ENCODE measurements at regions not wholly inside any gene's neighbourhood (a gene's known extent, or its start where the extent isn't known, plus 50 kb on each side); places are given as distances from the start of the nearest gene placed in this dataset.

- no peaks in the 10 kb centered on the region for H3K27me3 Mint-ChIP-seq (ENCODE audit: unreplicated experiment)
- peaks cover 18% of the 10 kb centered on the region for H3K4me1 Mint-ChIP-seq (ENCODE audit: unreplicated experiment)
- H3K9me3 Mint-ChIP-seq (ENCODE audit: unreplicated experiment): no peaks in the 10 kb centered on the region
- no peak overlapping the region for H3K4me3 Mint-ChIP-seq (ENCODE audit: unreplicated experiment)
- no peaks in the 10 kb centered on the region for H3K36me3 Mint-ChIP-seq (ENCODE audit: unreplicated experiment)
- TF ChIP-seq, protein P1, sequence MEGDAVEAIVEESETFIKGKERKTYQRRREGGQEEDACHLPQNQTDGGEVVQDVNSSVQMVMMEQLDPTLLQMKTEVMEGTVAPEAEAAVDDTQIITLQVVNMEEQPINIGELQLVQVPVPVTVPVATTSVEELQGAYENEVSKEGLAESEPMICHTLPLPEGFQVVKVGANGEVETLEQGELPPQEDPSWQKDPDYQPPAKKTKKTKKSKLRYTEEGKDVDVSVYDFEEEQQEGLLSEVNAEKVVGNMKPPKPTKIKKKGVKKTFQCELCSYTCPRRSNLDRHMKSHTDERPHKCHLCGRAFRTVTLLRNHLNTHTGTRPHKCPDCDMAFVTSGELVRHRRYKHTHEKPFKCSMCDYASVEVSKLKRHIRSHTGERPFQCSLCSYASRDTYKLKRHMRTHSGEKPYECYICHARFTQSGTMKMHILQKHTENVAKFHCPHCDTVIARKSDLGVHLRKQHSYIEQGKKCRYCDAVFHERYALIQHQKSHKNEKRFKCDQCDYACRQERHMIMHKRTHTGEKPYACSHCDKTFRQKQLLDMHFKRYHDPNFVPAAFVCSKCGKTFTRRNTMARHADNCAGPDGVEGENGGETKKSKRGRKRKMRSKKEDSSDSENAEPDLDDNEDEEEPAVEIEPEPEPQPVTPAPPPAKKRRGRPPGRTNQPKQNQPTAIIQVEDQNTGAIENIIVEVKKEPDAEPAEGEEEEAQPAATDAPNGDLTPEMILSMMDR (IDR thresholded peaks at IDR 0.05): no peak
- H3K27ac Mint-ChIP-seq (ENCODE audit: unreplicated experiment): no peak overlapping the region
- DNase-seq (ENCODE audit: extremely low spot score, unreplicated experiment): no peak
Observed at GRCh38 chr2:133661392-133661791, 93.1 kb upstream of the NCKAP5 start.

DNA sequence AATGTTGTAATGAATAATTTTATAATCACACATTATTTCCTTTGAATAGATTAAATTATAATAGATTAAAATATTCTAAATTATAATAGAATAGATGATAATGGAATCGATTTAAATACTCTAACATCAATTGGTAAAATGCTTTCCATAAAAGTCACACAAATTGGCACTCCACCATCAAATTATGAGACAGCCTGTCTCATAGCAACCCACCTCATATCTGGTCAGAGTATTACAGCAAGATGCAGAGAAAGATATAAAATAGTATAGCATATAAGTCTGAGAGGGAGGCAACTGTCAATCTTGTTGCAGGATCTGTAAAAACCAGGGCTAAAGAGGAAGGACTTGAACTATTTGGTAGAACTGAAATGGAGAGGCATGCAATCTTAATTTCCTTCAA is 98.4 kb upstream of the NCKAP5 start:
- no peaks in the 10 kb centered on the region for H3K4me1 Mint-ChIP-seq (ENCODE audit: unreplicated experiment)
- DNase-seq (ENCODE audit: extremely low spot score, unreplicated experiment): no peak
- no peak overlapping the region for H3K4me3 Mint-ChIP-seq (ENCODE audit: unreplicated experiment)
- no peaks in the 10 kb centered on the region for H3K27me3 Mint-ChIP-seq (ENCODE audit: unreplicated experiment)
- peaks cover 2% of the 10 kb centered on the region for H3K36me3 Mint-ChIP-seq (ENCODE audit: unreplicated experiment)
- H3K9me3 Mint-ChIP-seq (ENCODE audit: unreplicated experiment): peaks cover 13% of the 10 kb centered on the region
- TF ChIP-seq, protein P1 (IDR thresholded peaks at IDR 0.05): no peak
- no peak overlapping the region for H3K27ac Mint-ChIP-seq (ENCODE audit: unreplicated experiment)

- Mint-ChIP-seq H3K27me3 (ENCODE audit: unreplicated experiment) (no peaks in the 10 kb centered on the region), H3K4me3 (ENCODE audit: unreplicated experiment) (no peak overlapping the region), H3K27ac (ENCODE audit: unreplicated experiment) (no peak overlapping the region), H3K4me1 (ENCODE audit: unreplicated experiment) (peaks cover 2% of the 10 kb centered on the region), H3K9me3 (ENCODE audit: unreplicated experiment) (peaks cover 13% of the 10 kb centered on the region), H3K36me3 (ENCODE audit: unreplicated experiment) (peaks cover 2% of the 10 kb centered on the region)
- DNase-seq (ENCODE audit: extremely low spot score, unreplicated experiment): no peak
- TF ChIP-seq, protein P1 (IDR thresholded peaks at IDR 0.05): no peak
Observed at GRCh38 chr2:133667085-133667484, 98.8 kb upstream of the NCKAP5 start.

DNA sequence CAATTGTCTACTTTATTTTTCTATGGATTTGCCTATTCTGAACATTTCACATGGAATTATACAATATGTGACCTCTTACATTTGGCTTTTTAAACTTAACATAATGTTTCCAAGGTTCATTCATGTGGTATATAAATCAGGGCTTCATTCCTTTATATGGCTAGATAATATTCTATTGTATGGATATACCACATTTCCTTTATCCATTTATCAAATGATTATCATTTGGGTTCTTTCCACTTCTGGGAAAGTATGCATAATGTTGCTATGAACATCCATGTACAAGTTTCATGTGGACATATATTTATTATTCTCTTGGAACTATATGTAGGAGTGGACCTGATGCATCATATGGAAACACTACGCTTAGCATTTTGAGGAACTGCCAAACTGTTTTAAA is 99.7 kb upstream of the NCKAP5 start:
- no peak overlapping the region for H3K27ac Mint-ChIP-seq (ENCODE audit: unreplicated experiment)
- H3K4me1 Mint-ChIP-seq (ENCODE audit: unreplicated experiment): peaks cover 5% of the 10 kb centered on the region
- peaks cover 2% of the 10 kb centered on the region for H3K36me3 Mint-ChIP-seq (ENCODE audit: unreplicated experiment)
- H3K27me3 Mint-ChIP-seq (ENCODE audit: unreplicated experiment): no peaks in the 10 kb centered on the region
- no peak for DNase-seq (ENCODE audit: extremely low spot score, unreplicated experiment)
- peaks cover 13% of the 10 kb centered on the region for H3K9me3 Mint-ChIP-seq (ENCODE audit: unreplicated experiment)
- TF ChIP-seq, protein P1 (IDR thresholded peaks at IDR 0.05): no peak
- H3K4me3 Mint-ChIP-seq (ENCODE audit: unreplicated experiment): no peak overlapping the region

- Mint-ChIP-seq H3K9me3 (ENCODE audit: unreplicated experiment) (peaks cover 13% of the 10 kb centered on the region), H3K36me3 (ENCODE audit: unreplicated experiment) (peaks cover 2% of the 10 kb centered on the region), H3K4me1 (ENCODE audit: unreplicated experiment) (peaks cover 10% of the 10 kb centered on the region), H3K27ac (ENCODE audit: unreplicated experiment) (no peak overlapping the region), H3K4me3 (ENCODE audit: unreplicated experiment) (no peak overlapping the region), H3K27me3 (ENCODE audit: unreplicated experiment) (no peaks in the 10 kb centered on the region)
- DNase-seq (ENCODE audit: extremely low spot score, unreplicated experiment): no peak
- TF ChIP-seq, protein P1 (IDR thresholded peaks at IDR 0.05): no peak
Observed at GRCh38 chr2:133668547-133668946, 100.3 kb upstream of the NCKAP5 start.

All from osteocyte (in vitro differentiated cells).